NT2/D1 (cell line): ENCODE measurements at regions not wholly inside any gene's neighbourhood (a gene's known extent, or its start where the extent isn't known, plus 50 kb on each side); places are given as distances from the start of the nearest gene placed in this dataset.
"Not testable (repeated sequence)": the region's sequence is repeated elsewhere in the genome, so short reads cannot be mapped to it uniquely, and the experiment has no call there.

Experiments used
- DNase-seq: peaks from one replicate; pipeline ENCODE4 v3.0.0-alpha.2; 2011; ENCODE audit warnings: low read depth, low spot score
- H3K27me3 ChIP-seq: 2 replicates; pipeline ENCODE4 v1.6.0; 2011; ENCODE audit warnings: mild to moderate bottlenecking; ENCODE audit not compliant: insufficient read length, insufficient read depth
- H3K36me3 ChIP-seq: 2 replicates; pipeline ENCODE4 v1.6.1; 2011; ENCODE audit warnings: mild to moderate bottlenecking, low read length, mixed read lengths; ENCODE audit not compliant: insufficient read depth, insufficient read length
- H3K4me1 ChIP-seq: 2 replicates; pipeline ENCODE4 v1.5.1; 2011; ENCODE audit not compliant: insufficient read depth, insufficient read length
- H3K4me3 ChIP-seq: 2 replicates; pipeline ENCODE4 v1.5.1; 2011; ENCODE audit warnings: low read depth; ENCODE audit not compliant: insufficient read length
- H3K9ac ChIP-seq: 2 replicates; pipeline ENCODE4 v1.6.0; 2011; ENCODE audit warnings: low read depth; ENCODE audit not compliant: insufficient read length
- H3K9me3 ChIP-seq: 2 replicates; pipeline ENCODE4 v1.5.1; 2011; ENCODE audit warnings: mild to moderate bottlenecking, low read length; ENCODE audit not compliant: insufficient read depth
- SUZ12 ChIP-seq: IDR thresholded peaks from 2 replicates; pipeline ENCODE4 v1.6.1; 2011; ENCODE audit not compliant: insufficient read length, insufficient read depth; ENCODE audit errors: extremely low read depth
- YY1 ChIP-seq: IDR thresholded peaks from 2 replicates; pipeline ENCODE4 v1.6.1; 2011; ENCODE audit not compliant: insufficient read length, insufficient read depth
- ZNF274 ChIP-seq: IDR thresholded peaks from 2 replicates; pipeline ENCODE4 v1.6.1; 2011; ENCODE audit warnings: mild to moderate bottlenecking, low read depth, low read length

DNA sequence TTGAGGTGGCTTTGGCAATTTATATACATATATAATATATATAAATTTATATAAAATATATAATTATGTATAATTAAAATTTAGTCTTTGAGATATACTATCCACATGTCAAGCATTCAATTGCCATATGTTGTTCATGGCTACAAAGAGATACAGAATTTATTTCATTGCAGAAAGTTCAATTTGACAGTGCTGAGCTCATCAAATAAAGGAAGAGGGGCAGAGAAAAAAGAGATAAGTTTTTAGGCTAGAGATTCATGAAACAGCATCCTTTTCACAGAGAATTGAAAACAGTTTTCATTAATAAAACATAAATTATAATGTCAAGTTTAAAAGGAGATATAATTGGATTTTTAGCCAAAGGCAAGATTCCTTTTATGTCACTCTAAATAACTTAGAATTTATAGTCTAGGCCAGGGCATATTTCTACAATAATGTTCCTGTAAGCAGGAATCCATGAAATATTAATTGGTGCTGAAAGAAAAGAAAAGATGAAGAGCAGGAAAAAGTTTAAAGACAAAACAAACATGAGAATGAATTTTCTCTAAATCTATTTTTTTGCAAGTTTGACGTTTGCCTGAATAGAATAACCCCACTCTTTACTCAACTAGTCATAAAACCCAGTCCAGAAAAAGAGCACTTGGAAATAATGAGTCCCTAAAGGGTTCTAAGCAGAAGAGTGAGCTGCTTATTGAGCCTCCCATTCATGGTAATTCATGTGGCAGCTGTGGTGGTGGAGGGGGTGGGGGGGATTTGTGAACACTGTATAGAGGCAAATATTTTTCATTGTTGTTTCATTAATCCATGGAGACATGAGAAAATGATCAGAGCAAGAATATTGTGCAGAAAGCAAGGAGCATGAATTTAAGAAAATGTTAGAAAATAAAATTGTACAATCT, 1279.5 kb downstream of the CDH12 start:
- no peak overlapping the region for H3K4me3 ChIP-seq
- H3K27me3 ChIP-seq = no peaks in the 10 kb centered on the region
- TF ChIP-seq YY1 (no peak), ZNF274 (no peak), SUZ12 (no peak)
- H3K36me3 ChIP-seq = no peaks in the 10 kb centered on the region
- DNase-seq = no peak
- no peak overlapping the region for H3K9ac ChIP-seq
- H3K9me3 ChIP-seq = no peaks in the 10 kb centered on the region
- no peaks in the 10 kb centered on the region for H3K4me1 ChIP-seq

- not testable (repeated sequence) for H3K9ac ChIP-seq, H3K4me1 ChIP-seq, H3K9me3 ChIP-seq, H3K36me3 ChIP-seq, DNase-seq, H3K4me3 ChIP-seq, H3K27me3 ChIP-seq
Measured at GRCh38 chr5:21571196-21571595, 1281.9 kb downstream of the CDH12 start.

DNA sequence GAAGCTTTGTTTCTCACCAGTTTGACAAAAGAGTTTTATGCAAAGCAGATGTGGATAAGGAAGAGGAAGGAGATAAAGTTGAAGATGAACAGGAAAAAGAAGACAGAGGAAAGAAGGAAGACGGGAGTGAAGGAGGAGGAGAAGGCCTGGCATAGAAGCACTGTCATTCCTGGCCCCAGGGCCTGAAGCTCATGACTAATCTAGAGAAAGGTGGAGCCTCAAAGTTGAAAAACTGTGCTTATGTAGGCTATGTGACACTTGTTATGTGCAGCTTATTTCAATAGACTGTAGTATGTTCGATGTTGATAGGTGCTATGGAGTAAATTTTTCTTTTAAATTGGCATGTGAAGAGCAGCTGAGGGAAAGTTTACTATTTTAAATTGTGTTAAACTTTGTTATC, 1294.0 kb downstream of the CDH12 start:
- H3K9ac ChIP-seq, H3K9me3 ChIP-seq, H3K4me3 ChIP-seq, DNase-seq, H3K27me3 ChIP-seq, H3K4me1 ChIP-seq, H3K36me3 ChIP-seq: not testable (repeated sequence)

GRCh38 chr5:21552263-21552662, 1300.9 kb downstream of the CDH12 start:
- not testable (repeated sequence) for H3K36me3 ChIP-seq, DNase-seq, H3K9ac ChIP-seq, H3K4me1 ChIP-seq, H3K27me3 ChIP-seq, H3K4me3 ChIP-seq, H3K9me3 ChIP-seq

- not testable (repeated sequence) for DNase-seq
Measured at GRCh38 chr5:21550916-21551315, 1302.2 kb downstream of the CDH12 start.

GRCh38 chr5:21547656-21548055, 1305.5 kb downstream of the CDH12 start:
- H3K9me3 ChIP-seq = not testable (repeated sequence)

More at GRCh38 chr5:21550916-21551315, 1302.2 kb downstream of the CDH12 start:
- H3K4me1 ChIP-seq, H3K9ac ChIP-seq, H3K4me3 ChIP-seq, H3K36me3 ChIP-seq, H3K9me3 ChIP-seq, H3K27me3 ChIP-seq: not testable (repeated sequence)

DNA sequence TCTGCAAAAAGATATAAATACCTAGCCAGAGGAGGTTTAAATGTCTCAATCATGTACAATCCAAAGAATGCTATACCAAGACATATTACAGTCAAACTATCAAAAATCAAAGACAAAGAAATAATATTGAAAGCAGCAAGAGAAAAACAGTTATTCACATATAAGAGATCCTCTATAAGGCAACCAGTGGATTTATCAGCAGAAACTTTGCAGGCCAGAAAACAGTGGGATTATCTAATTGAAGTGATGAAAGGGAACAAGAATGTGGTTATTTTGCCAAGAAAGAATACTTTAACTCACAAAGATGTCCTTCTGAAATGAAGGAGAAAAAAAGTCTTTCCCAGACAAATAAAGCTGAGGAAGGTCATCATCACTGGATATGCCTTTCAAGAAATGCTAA, 1318.0 kb downstream of the CDH12 start:
- not testable (repeated sequence) for H3K36me3 ChIP-seq, H3K27me3 ChIP-seq, H3K4me1 ChIP-seq, DNase-seq, H3K9me3 ChIP-seq, H3K4me3 ChIP-seq, H3K9ac ChIP-seq

More at GRCh38 chr5:21547656-21548055, 1305.5 kb downstream of the CDH12 start:
- H3K4me1 ChIP-seq, H3K27me3 ChIP-seq, H3K9ac ChIP-seq, H3K36me3 ChIP-seq, H3K4me3 ChIP-seq, DNase-seq: not testable (repeated sequence)

GRCh38 chr5:21521157-21521556, 1332.0 kb downstream of the CDH12 start:
- H3K4me1 ChIP-seq, H3K4me3 ChIP-seq, H3K9ac ChIP-seq, H3K27me3 ChIP-seq, DNase-seq, H3K36me3 ChIP-seq, H3K9me3 ChIP-seq: not testable (repeated sequence)

DNA sequence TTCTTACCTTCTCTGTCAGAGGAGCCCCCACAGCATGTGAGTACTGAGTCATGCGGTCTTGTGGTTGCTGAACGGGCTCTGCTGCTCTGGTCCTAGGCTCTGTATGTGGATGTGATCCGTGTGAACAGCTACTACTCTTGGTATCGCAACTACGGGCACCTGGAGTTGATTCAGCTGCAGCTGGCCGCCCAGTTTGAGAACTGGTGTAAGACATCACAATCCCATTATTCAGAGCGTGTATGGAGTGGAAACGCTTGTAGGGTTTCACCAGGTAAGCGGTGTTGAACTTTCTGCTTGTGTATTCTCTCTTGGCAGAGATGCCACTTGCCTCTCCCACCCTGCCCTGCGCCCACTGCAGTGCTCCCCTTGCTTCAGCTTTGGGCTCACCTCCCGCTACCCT, 1356.2 kb downstream of the CDH12 start:
- H3K36me3 ChIP-seq, H3K27me3 ChIP-seq, H3K4me1 ChIP-seq, H3K4me3 ChIP-seq, H3K9ac ChIP-seq, DNase-seq, H3K9me3 ChIP-seq: not testable (repeated sequence)

DNA sequence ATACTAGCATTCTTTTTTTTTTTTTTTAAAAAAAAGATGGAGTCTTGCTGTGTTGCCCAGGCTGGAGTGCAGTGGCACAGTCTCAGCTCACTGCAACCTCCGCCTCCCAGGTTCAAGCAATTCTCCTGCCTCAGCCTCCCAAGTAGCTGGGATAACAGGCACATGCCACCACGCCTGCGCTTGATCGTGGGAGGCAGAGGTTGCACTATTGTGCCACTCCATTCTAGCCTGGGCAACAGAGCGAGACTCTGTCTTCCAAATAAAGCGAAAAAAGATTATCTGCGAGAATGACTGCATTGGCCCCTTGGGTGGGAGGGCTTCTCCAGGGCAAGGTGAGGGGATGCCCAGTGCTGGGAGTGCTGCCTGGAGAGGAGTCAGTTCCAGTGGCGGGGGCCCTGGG, 1357.1 kb downstream of the CDH12 start:
- DNase-seq, H3K9me3 ChIP-seq, H3K9ac ChIP-seq, H3K4me1 ChIP-seq, H3K27me3 ChIP-seq, H3K4me3 ChIP-seq, H3K36me3 ChIP-seq: not testable (repeated sequence)

DNA sequence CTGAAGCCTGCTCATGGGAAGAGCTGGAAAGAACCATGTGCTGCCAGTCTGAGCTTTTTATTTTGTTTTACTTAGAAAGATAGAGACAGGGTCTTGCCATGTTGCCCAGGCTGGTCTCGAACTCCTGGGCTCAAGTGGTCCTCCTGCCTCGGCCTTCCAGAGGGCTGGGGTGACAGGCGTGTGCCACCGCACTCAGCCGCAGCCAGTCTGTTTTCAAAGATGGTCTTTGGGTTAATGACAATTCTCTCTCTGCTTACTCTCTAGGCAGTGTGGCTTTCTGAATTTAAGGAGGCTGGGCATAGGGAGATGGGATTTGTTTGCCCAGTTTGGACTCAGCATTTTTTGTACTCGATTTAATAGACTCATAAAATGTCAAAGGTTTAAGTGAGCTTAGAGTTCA, 1357.9 kb downstream of the CDH12 start:
- not testable (repeated sequence) for DNase-seq, H3K4me3 ChIP-seq, H3K4me1 ChIP-seq, H3K9me3 ChIP-seq, H3K9ac ChIP-seq, H3K27me3 ChIP-seq, H3K36me3 ChIP-seq

- H3K9me3 ChIP-seq, H3K27me3 ChIP-seq, H3K4me1 ChIP-seq, H3K36me3 ChIP-seq, H3K9ac ChIP-seq, H3K4me3 ChIP-seq, DNase-seq: not testable (repeated sequence)
Measured at GRCh38 chr5:21494033-21494432, 1359.1 kb downstream of the CDH12 start.
